SK-N-MC (cell line): ENCODE measurements at regions not wholly inside any gene's neighbourhood (a gene's known extent, or its start where the extent isn't known, plus 50 kb on each side); places are given as distances from the start of the nearest gene placed in this dataset.

Experiments
- EZH2 ChIP-seq: fragments of 200-600 bp; sonication (generic); IDR thresholded peaks from one replicate; pipeline ENCODE4 v1.6.1; 2017; ENCODE audit warnings: antibody characterized with exemption
- FOXP2 ChIP-seq: optimal IDR thresholded peaks from 2 replicates; pipeline ENCODE3; 2011; ENCODE audit warnings: mild to moderate bottlenecking, moderate library complexity; ENCODE audit not compliant: insufficient read depth; ENCODE audit errors: extremely low read length, control extremely low read depth
- POLR2AphosphoS5 ChIP-seq: IDR thresholded peaks from 2 replicates; pipeline ENCODE4 v1.6.1; 2012; ENCODE audit warnings: mild to moderate bottlenecking, low read depth, low read length, borderline replicate concordance

DNA sequence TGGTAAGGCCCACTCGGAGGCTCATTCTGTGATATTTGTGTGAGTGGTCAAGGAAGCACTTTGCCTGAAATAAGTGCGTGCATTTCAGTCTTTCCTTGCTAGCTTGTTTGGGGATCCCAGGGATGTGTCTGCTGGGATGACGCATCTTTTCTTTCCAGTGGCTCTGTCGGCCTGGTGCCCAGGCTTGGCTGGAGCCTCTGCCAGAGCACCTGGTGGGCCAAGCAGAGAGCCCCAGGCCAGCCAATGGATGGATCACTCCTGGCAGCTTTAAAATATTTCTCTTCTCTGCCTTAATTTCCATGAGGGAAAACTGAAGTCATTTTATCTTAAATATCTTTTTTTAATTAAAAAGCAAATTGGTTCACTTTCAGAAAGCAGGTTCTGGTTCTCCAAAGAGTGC is 501.8 kb upstream of the HS6ST1 start:
- no peak for TF ChIP-seq POLR2AphosphoS5
- TF ChIP-seq FOXP2, result no peak
- TF ChIP-seq EZH2, result no peak
